ENCODE measurements at regions not wholly inside any gene's neighbourhood (a gene's known extent, or its start where the extent isn't known, plus 50 kb on each side); places are given as distances from the start of the nearest gene placed in this dataset.
"Not testable (repeated sequence)": the region's sequence is repeated elsewhere in the genome, so short reads cannot be mapped to it uniquely, and the experiment has no call there.

- DNase-seq = peak; percentile 14
- in situ Hi-C loops (cut with MboI; ENCODE audit: low pct_unique_long_range_greater_than_20kb, low sequenced_read_pairs) = no loop called here
Observed at GRCh38 chr3:181210275-181210674, 220.7 kb upstream of the DNAJC19 start.

DNA sequence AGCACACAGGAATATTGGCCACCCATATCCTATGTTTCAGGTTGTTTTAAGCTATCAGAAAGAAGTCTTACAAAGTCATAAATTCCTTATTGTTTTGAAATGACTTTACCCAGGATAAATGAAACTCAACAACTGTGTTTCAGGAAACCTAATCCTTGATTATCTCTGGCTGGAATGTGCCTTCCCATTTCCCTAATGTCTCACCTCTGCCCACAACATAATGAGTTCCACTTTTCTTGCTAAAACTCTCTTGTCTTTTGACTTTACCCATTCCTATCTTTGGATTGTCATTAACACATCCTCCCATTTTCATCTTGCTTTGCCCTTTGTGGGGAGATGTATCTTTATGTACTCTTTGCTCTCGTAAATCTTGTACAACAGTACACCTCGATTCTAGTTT is 200.0 kb upstream of the DNAJC19 start:
- in situ Hi-C loops (cut with MboI; ENCODE audit: low pct_unique_long_range_greater_than_20kb, low sequenced_read_pairs) = no loop called here
- no peak for DNase-seq

DNA sequence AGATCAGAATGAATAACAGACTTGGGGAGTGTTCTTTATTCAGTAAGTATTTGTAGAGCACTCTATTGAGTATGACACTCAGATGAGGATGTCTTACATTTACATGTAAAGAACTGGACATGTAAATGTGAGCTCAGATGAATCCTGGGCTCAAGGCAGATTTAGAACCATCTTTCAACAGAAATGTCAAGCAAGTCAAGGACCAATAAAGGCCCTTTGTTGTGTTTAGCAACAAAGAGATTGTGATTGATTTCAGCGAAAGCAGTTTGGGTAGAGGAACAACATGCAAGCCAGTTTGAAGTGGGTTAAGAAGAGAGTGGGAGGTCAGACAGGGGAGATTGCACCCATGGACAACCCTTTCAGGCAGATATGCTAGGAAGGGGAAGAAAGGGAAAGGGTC is 194.2 kb upstream of the DNAJC19 start:
- no peak for DNase-seq
- in situ Hi-C loops (cut with MboI; ENCODE audit: low pct_unique_long_range_greater_than_20kb, low sequenced_read_pairs) = no loop called here

DNA sequence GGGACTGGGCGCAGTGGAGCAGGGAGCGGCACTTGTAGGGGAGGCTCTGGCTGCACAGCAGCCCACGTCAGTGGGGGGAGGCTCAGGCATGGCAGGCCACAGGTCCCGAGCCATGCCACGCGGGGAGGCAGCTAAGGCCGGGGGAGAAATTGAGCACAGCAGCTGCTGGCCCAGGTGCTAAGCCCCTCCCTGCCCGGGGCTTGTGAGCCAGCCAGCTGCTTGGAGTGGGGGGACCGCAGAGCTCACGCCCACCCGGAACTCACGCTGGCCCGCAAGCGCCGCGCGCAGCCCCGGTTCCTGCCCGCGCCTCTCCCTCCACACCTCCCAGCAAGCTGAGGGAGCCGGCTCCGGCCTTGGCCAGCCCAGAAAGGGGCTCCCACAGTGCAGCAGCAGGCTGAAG is 193.5 kb upstream of the DNAJC19 start:
- DNase-seq; in situ Hi-C loops (cut with MboI; ENCODE audit: low pct_unique_long_range_greater_than_20kb, low sequenced_read_pairs): not testable (repeated sequence)

DNA sequence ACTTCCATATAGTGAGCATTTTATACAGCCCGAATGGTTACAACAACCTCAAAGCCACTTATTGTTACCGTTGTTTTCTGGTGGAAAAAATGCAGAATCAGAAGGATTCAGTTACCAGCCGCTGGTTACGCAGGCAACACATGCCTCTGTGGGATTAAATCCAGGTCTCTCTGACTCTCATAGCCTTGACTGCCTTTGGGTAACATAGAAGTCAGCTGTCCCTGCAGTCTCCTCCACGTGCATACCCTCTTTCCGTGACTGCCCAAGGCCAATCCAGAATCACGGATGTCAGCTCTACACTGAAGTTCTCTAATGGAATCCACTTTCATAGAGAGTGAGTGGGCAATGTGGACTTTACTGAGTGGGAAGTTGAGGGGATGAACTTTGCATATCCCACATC is 189.5 kb upstream of the DNAJC19 start:
- in situ Hi-C loops (cut with MboI; ENCODE audit: low pct_unique_long_range_greater_than_20kb, low sequenced_read_pairs) = no loop called here
- no peak for DNase-seq

GRCh38 chr3:181176601-181177000 is 187.1 kb upstream of the DNAJC19 start:
- peak; percentile 80 for DNase-seq
- in situ Hi-C loops (cut with MboI; ENCODE audit: low pct_unique_long_range_greater_than_20kb, low sequenced_read_pairs) = no loop called here

DNA sequence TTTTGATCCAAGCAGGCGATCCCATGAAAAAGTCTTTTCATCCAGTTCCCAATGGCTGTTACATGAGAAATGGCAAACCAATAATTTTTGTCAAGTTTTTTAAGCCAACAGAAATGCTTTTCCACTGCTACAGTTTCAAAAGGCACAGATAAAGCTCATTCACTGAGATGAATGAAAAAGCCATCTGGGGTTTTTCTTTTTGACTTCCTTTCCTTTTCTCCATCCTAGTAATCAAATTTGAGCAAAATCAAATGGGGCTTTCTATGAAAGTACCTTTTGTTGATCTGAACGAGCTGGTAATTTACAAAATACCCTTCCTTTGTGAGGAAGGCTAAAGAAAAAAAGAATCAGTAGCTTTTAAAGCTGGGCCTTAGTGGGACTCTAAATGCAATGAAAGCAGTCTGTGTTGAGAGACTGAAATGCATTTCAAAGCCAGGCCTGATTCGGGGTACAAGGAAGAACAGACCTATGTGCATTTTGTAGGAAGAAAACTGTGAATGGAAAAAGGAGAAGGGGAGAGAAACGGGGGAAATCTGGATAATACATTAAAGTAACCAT is 185.2 kb upstream of the DNAJC19 start:
- in situ Hi-C loops (cut with MboI; ENCODE audit: low pct_unique_long_range_greater_than_20kb, low sequenced_read_pairs) = no loop called here
- DNase-seq = no peak

GRCh38 chr3:181174022-181174421 is 184.5 kb upstream of the DNAJC19 start:
- DNase-seq = no peak
- in situ Hi-C loops (cut with MboI; ENCODE audit: low pct_unique_long_range_greater_than_20kb, low sequenced_read_pairs) = no loop called here

- DNase-seq = no peak
- in situ Hi-C loops (cut with MboI; ENCODE audit: low pct_unique_long_range_greater_than_20kb, low sequenced_read_pairs) = no loop called here
Observed at GRCh38 chr3:181173227-181173626, 183.7 kb upstream of the DNAJC19 start.

DNA sequence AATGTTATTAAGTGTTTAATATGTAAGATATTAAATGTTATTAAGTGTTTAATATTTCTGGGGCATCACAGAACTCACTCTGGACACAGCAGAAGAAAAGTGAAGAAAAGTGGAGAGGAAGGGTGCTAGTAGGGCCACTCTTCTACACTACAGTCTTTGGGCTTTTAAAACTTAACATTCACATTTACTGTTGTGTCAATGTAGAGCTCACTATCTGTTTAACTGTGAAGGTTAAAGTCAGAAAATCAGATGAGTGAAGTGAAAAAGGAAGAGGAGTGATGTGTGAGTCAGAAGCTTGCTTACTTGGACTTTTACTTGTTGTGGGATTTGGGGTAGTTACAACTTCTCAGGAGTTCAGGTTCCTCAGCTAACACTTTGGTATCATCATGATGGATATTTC is 145.3 kb upstream of the DNAJC19 start:
- peak; percentile 11 for DNase-seq

DNA sequence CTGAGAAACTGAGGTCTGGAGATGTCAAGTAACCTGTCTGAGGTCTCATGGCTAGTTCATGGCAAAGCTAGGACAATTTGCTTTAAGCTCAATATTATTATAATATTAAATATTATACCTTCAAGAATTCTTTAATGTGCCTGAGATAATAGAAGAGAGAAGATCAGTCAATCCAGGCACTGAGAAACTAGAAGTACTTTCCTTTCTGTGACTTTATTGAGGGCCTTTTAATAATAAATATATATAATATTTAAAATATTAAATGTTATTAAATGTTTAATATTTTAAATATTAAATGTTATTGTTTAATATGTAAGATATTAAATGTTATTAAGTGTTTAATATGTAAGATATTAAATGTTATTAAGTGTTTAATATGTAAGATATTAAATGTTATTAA is 144.3 kb upstream of the DNAJC19 start:
- in situ Hi-C loops (cut with MboI; ENCODE audit: low pct_unique_long_range_greater_than_20kb, low sequenced_read_pairs) = no loop called here
- no peak for DNase-seq

More for the DNA sequence above, 145.3 kb upstream of the DNAJC19 start:
- in situ Hi-C loops (cut with MboI; ENCODE audit: low pct_unique_long_range_greater_than_20kb, low sequenced_read_pairs) = no loop called here

DNA sequence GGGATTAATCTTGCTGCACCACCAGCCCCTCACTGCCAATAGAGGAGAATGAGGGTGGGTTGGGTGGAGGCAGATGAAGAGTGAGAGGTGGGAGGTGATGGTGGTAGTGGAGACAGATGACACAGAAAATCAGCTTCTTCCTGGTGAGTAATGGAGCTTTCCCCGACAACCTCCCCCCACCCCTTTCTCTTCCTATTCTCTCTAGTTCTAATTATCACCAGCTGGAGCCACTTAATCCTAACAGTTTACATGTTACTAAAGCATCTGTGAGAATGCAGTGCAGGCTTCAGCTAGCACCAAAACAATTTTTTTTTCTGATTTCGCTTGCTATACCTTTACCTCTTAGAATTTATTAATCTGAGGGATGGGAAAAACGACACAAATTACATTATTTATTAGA is 116.1 kb upstream of the DNAJC19 start:
- in situ Hi-C loops (cut with MboI; ENCODE audit: low pct_unique_long_range_greater_than_20kb, low sequenced_read_pairs) = no loop called here

GRCh38 chr3:181103605-181104004 is 114.1 kb upstream of the DNAJC19 start:
- in situ Hi-C loops (cut with MboI; ENCODE audit: low pct_unique_long_range_greater_than_20kb, low sequenced_read_pairs) = no loop called here
- peak; percentile 43 for DNase-seq

More for the DNA sequence above, 116.1 kb upstream of the DNAJC19 start:
- DNase-seq = no peak

- in situ Hi-C loops (cut with MboI; ENCODE audit: low pct_unique_long_range_greater_than_20kb, low sequenced_read_pairs) = no loop called here
- DNase-seq = no peak
Observed at GRCh38 chr3:181086011-181086410, 96.5 kb upstream of the DNAJC19 start.

- DNase-seq = no peak
- in situ Hi-C loops (cut with MboI; ENCODE audit: low pct_unique_long_range_greater_than_20kb, low sequenced_read_pairs) = no loop called here
Observed at GRCh38 chr3:181081930-181082329, 92.4 kb upstream of the DNAJC19 start.

DNA sequence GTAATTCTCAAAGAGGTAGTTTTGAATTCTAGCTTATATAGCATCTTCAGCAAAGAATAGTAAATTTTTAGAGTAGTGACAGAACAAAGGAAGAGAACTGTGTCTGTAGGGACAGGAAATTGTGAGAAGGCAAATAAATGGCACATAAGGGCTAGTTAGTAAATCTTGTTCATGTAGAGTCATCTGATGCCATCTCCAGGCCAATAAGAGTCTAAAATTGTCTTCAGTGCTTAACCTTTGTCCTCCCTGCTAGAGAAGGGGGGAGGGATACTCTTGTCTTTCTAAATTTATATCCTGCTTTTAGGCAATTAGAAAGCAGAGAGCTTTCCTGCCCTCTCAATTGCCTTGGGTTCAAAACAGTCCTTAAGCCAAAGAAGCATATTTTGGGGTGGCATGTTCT is 87.0 kb upstream of the DNAJC19 start:
- in situ Hi-C loops (cut with MboI; ENCODE audit: low pct_unique_long_range_greater_than_20kb, low sequenced_read_pairs) = no loop called here
- no peak for DNase-seq

- in situ Hi-C loops (cut with MboI; ENCODE audit: low pct_unique_long_range_greater_than_20kb, low sequenced_read_pairs) = no loop called here
- DNase-seq = no peak
Observed at GRCh38 chr3:181075098-181075497, 85.6 kb upstream of the DNAJC19 start.

GRCh38 chr3:181066143-181067087 is 76.9 kb upstream of the DNAJC19 start:
- in situ Hi-C loops (cut with MboI; ENCODE audit: low pct_unique_long_range_greater_than_20kb, low sequenced_read_pairs) = no loop called here
- no peak for DNase-seq

- no peak for DNase-seq
- in situ Hi-C loops (cut with MboI; ENCODE audit: low pct_unique_long_range_greater_than_20kb, low sequenced_read_pairs) = no loop called here
Observed at GRCh38 chr3:181056136-181056732, 66.7 kb upstream of the DNAJC19 start.

DNA sequence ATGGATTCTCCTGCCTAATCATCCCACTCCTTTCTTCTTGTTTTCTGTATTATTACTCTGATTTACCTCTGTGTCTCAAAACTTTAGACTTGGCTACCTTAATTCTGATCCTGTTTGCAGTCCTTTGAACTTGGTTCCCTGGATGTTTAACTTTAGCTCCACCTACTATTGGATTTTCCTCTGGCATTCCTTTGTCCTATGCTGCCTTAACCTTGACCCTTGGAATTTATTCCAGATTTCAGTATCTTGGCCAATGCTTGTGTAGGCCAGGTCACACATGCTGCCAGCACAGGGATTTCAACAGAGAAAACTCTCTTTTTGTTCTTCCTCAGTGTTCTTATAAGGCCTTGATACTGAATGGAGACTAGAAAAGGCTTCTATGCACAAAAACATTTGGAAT is 65.0 kb upstream of the DNAJC19 start:
- no peak for DNase-seq
- in situ Hi-C loops (cut with MboI; ENCODE audit: low pct_unique_long_range_greater_than_20kb, low sequenced_read_pairs) = no loop called here

All from KBM-7 (cell line).